Left renal cortex interstitium (tissue), 4 donors: ENCODE measurements at regions not wholly inside any gene's neighbourhood (a gene's known extent, or its start where the extent isn't known, plus 50 kb on each side); places are given as distances from the start of the nearest gene placed in this dataset.

Source experiments
- DNase-seq, 4 donors: peaks; one replicate each; pipeline ENCODE4 v3.0.0-alpha.2; 2013; ENCODE audit warnings: low read depth in 4 of 4, low spot score in 2 of 4, missing footprints in 1 of 4

- peak in 2 of 4 donors; percentile 28 to 32 for DNase-seq
These were observed 53.1 kb upstream of the GLRA2 start for GRCh38 chrX:14476205-14476604.

- DNase-seq, result no peak
These were observed 79.6 kb upstream of the GLRA2 start for GRCh38 chrX:14449773-14450172.

- no peak for DNase-seq
These were observed 80.9 kb upstream of the GLRA2 start for GRCh38 chrX:14448406-14448805.

GRCh38 chrX:14440106-14440505 is 89.2 kb upstream of the GLRA2 start:
- DNase-seq, result no peak

- DNase-seq, result no peak
These were observed 101.7 kb upstream of the GLRA2 start for GRCh38 chrX:14427614-14428013.

GRCh38 chrX:14420841-14421240 is 108.5 kb upstream of the GLRA2 start:
- DNase-seq, result no peak

- no peak for DNase-seq
These were observed 116.7 kb upstream of the GLRA2 start for GRCh38 chrX:14412686-14413085.

- no peak for DNase-seq
These were observed 118.0 kb upstream of the GLRA2 start for GRCh38 chrX:14411326-14411725.

GRCh38 chrX:14409341-14409740 is 120.0 kb upstream of the GLRA2 start:
- DNase-seq, result no peak

- DNase-seq, result no peak
These were observed 123.1 kb upstream of the GLRA2 start for GRCh38 chrX:14406225-14406624.

- DNase-seq, result no peak
These were observed 130.6 kb upstream of the GLRA2 start for GRCh38 chrX:14398725-14399124.

- DNase-seq, result no peak
These were observed 139.7 kb upstream of the GLRA2 start for GRCh38 chrX:14389682-14390081.

GRCh38 chrX:14386981-14387380 is 142.4 kb upstream of the GLRA2 start:
- DNase-seq, result no peak

- DNase-seq, result no peak
These were observed 149.3 kb upstream of the GLRA2 start for GRCh38 chrX:14380044-14380443.

- no peak for DNase-seq
These were observed 151.9 kb upstream of the GLRA2 start for GRCh38 chrX:14377427-14377826.

GRCh38 chrX:14363728-14364127 is 165.6 kb upstream of the GLRA2 start:
- DNase-seq, result no peak

GRCh38 chrX:14362721-14363120 is 166.6 kb upstream of the GLRA2 start:
- no peak for DNase-seq

- DNase-seq, result no peak
These were observed 167.9 kb upstream of the GLRA2 start for GRCh38 chrX:14361435-14361834.

GRCh38 chrX:14359727-14360126 is 169.6 kb upstream of the GLRA2 start:
- no peak for DNase-seq

- DNase-seq, result no peak
These were observed 170.0 kb upstream of the GLRA2 start for GRCh38 chrX:14359316-14359715.

- no peak for DNase-seq
These were observed 172.0 kb upstream of the GLRA2 start for GRCh38 chrX:14357314-14357713.

- DNase-seq, result no peak
These were observed 172.9 kb upstream of the GLRA2 start for GRCh38 chrX:14356401-14356800.

GRCh38 chrX:14355556-14355955 is 173.8 kb upstream of the GLRA2 start:
- no peak for DNase-seq

GRCh38 chrX:14354521-14354920 is 174.8 kb upstream of the GLRA2 start:
- no peak for DNase-seq
